ENCODE measurements at regions not wholly inside any gene's neighbourhood (a gene's known extent, or its start where the extent isn't known, plus 50 kb on each side); places are given as distances from the start of the nearest gene placed in this dataset.

DNA sequence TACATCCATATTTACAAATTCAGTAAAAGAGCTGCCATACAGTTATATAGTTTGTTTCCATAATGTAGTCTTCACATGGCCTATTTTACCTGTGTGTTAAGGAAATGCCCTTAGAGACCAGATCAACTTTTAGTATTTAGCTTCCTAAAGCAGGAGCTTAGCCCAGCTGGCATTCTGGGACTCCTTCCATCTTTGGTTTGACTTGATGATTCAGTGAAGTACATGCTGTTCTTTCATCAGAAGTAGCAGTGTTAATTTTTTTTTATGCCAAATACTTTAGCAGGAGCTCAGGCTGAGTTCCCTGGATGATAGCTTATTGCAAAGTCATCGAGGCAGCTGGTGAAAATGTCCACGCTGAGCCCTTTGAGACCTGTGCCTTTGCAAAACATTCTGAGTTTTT, 101.0 kb downstream of the FOXG1 start:
- TF ChIP-seq EZH2 (IDR thresholded peaks at IDR 0.05; ENCODE audit: borderline replicate concordance, insufficient read depth, low read depth, low read length, poor library complexity, severe bottlenecking): no peak
- TF ChIP-seq, protein P1, sequence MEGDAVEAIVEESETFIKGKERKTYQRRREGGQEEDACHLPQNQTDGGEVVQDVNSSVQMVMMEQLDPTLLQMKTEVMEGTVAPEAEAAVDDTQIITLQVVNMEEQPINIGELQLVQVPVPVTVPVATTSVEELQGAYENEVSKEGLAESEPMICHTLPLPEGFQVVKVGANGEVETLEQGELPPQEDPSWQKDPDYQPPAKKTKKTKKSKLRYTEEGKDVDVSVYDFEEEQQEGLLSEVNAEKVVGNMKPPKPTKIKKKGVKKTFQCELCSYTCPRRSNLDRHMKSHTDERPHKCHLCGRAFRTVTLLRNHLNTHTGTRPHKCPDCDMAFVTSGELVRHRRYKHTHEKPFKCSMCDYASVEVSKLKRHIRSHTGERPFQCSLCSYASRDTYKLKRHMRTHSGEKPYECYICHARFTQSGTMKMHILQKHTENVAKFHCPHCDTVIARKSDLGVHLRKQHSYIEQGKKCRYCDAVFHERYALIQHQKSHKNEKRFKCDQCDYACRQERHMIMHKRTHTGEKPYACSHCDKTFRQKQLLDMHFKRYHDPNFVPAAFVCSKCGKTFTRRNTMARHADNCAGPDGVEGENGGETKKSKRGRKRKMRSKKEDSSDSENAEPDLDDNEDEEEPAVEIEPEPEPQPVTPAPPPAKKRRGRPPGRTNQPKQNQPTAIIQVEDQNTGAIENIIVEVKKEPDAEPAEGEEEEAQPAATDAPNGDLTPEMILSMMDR (IDR thresholded peaks at IDR 0.05): no peak

Data from B cell (primary cell).